ENCODE measurements at regions not wholly inside any gene's neighbourhood (a gene's known extent, or its start where the extent isn't known, plus 50 kb on each side); places are given as distances from the start of the nearest gene placed in this dataset.

DNA sequence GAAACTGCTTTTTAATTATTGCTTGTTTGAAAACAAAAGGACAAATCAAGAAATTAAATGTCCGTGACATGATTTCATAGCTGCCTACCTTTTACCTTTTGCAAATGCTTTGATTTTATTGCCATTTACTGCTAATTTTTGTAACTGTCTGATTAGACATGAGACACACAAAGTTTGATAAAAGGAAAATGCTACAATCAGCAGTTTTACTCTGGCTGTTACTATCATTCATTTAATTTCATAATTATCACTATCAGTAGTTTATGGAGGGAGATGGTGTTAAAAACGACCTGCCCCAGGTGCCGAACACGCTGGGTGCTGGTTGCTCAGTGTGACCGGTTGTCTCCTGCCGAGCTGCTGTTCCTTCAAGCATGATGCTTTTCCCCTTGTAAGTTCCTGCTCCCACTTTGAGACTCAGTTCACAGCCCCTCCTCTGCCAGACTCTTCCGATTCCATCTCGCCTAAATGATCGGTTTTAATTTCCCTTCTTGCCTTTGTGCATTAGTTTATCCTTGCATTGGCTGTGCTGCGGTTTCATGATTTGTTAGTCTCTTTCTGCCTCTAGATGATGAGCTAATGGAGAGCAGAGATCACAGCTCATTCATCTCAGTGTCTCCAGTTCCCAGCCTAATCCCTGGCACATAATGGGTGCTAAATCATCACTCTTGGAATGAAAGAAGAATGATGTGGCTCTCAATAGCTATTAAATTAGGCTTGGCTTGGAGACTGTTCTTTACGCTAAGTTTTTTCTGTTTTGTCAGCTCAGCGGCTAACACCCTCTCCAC, 110.6 kb downstream of the PFKFB3 start:
- ChIA-PET CTCF (interaction anchor here (1.0 kb wide), 1 partner anchor 13 kb away, joined by 3 read pairs; no protein-coding TSS in a partner anchor), POLR2A (interaction anchor here (1.5 kb wide), 1 partner anchor 111 kb away, joined by 8 read pairs; the partner anchor contains the start of gene PFKFB3)
- H3K4me3 ChIP-seq (ENCODE audit: low read depth, low read length): no peak overlapping the region
- TF ChIP-seq, protein P1, sequence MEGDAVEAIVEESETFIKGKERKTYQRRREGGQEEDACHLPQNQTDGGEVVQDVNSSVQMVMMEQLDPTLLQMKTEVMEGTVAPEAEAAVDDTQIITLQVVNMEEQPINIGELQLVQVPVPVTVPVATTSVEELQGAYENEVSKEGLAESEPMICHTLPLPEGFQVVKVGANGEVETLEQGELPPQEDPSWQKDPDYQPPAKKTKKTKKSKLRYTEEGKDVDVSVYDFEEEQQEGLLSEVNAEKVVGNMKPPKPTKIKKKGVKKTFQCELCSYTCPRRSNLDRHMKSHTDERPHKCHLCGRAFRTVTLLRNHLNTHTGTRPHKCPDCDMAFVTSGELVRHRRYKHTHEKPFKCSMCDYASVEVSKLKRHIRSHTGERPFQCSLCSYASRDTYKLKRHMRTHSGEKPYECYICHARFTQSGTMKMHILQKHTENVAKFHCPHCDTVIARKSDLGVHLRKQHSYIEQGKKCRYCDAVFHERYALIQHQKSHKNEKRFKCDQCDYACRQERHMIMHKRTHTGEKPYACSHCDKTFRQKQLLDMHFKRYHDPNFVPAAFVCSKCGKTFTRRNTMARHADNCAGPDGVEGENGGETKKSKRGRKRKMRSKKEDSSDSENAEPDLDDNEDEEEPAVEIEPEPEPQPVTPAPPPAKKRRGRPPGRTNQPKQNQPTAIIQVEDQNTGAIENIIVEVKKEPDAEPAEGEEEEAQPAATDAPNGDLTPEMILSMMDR (IDR thresholded peaks at IDR 0.05; ENCODE audit: insufficient read depth, low read length, missing control alignments): no peak
- DNase-seq (ENCODE audit: low read depth, low spot score): no peak

DNA sequence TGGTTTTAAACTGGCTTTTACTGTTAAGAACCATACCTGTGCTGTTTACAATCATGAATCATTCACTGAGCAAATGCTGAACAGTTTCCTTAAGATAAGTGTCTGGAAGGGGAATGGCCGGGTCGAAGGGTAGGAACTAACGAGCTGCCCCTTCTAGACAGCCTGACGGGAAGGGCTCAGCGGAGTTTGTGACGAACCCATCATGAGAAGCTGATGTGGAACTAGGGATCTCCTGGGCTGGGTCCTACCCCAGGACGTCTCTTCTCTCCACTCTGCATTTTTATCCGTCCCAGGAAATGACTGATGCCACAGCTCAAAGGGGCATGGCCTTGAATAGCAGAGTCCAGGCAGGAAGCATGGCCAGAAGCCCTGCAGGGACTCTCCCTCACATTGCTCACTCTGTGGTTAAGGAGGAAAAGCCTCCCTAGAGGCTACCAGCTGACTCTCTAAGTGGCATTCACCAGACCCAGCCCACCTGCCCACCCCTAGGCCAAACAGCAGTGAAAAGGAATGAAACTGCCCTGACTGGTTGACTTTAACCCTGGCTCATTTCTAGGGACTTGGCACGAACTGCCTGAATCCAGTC, 112.0 kb downstream of the PFKFB3 start:
- ChIA-PET CTCF (interaction anchor here (1.2 kb wide), 1 partner anchor 148 kb away, joined by 3 read pairs; no protein-coding TSS in a partner anchor), POLR2A (no interaction called here)
- DNase-seq (ENCODE audit: low read depth, low spot score): no peak
- TF ChIP-seq, protein P1 (IDR thresholded peaks at IDR 0.05; ENCODE audit: insufficient read depth, low read length, missing control alignments): no peak
- no peak overlapping the region for H3K4me3 ChIP-seq (ENCODE audit: low read depth, low read length)

DNA sequence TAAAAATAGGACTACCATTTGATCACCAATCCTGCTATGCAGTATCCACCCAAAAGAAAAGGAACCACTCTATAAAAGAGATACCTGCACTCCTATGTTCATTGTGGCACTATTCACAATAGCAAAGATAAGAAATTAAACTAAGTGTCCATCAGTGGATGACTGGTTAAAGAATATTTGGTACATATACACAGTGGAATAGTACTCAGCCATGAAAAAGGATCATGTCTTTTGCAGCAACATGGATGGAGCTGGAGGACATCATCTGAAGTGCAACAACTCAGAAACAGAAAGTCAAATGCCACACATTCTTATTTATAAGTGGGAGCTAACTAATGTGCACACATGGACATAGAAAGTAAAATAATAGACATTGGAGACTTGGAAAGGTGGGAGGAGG, 116.4 kb downstream of the PFKFB3 start:
- H3K4me3 ChIP-seq (ENCODE audit: low read depth, low read length): no peak overlapping the region
- TF ChIP-seq, protein P1 (IDR thresholded peaks at IDR 0.05; ENCODE audit: insufficient read depth, low read length, missing control alignments): no peak
- DNase-seq (ENCODE audit: low read depth, low spot score): no peak
- POLR2A ChIA-PET: no interaction called here
- CTCF ChIA-PET: no interaction called here

DNA sequence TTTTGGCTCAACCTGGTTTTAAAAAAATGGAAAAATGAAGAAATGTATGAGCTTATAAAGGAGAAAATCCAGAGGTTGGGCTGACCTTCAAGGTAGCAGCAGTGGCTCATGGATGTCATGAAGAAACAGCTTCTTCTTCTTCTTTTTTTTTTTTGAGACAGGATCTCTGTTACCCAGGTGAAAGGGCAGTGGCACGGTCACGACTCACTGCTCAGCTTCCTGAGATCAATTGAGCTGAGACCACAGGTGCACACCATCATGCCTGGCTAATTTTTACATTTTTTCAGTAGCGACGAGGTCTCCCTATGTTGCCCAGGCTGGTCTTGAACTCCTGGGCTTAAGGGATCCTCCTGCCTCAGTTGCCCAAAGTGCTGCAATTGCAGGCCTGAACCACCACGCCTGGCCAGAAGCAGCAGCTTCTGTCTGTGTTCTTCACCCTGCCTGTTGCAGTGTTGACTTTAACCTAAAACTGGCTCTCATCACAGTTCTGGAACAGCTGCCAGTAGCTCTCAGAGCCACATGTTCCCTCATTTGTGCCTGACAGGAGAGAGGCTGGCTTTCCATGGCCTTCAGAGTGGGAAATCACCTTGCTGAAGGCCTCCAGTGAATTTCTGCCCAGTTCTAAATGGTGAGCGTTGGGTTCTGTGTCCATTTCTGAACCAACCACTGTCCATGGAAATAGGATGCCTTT, 117.7 kb downstream of the PFKFB3 start:
- no peak for DNase-seq (ENCODE audit: low read depth, low spot score)
- CTCF ChIA-PET: no interaction called here
- no peak overlapping the region for H3K4me3 ChIP-seq (ENCODE audit: low read depth, low read length)
- TF ChIP-seq, protein P1 (IDR thresholded peaks at IDR 0.05; ENCODE audit: insufficient read depth, low read length, missing control alignments): no peak
- POLR2A ChIA-PET: no interaction called here

DNA sequence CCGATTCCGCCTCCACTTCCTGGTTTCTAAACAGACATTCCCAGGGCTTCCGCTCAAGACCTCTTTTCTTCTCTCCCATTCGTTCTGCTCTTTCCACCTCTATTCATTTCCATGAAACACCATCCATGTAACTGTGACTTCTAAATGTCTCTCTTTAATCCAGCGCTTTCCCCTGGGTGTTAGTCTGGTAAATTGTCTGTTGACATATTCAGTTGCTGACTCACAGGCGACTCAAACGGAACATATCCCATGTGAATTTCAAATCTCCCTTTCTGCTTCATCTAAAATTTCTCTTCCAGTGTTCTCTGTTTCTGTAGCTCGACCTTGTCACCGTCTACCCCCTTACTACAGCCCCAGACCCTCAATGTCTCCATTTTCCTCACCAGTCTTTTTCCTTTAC, 119.1 kb downstream of the PFKFB3 start:
- CTCF ChIA-PET: no interaction called here
- POLR2A ChIA-PET: no interaction called here
- no peak for DNase-seq (ENCODE audit: low read depth, low spot score)
- TF ChIP-seq, protein P1 (IDR thresholded peaks at IDR 0.05; ENCODE audit: insufficient read depth, low read length, missing control alignments): no peak
- H3K4me3 ChIP-seq (ENCODE audit: low read depth, low read length): no peak overlapping the region

DNA sequence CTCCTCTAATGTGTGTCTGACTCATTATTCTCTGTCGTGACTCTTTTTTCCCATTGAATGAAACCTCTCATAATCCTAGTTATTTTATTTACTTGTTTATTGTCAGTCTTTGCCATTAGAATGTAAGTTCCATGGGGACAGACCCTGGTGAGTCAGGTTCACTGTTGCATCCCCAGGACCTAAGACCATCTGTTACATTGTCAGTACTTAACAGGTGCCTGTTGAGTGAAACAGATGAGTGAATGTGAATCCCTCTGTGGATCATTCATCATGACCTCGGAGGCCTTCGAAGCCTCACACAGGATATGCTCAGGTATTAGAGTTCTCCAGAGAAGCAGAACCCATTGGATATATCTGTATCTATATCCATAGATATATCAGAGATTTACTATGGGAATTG, 120.1 kb downstream of the PFKFB3 start:
- CTCF ChIA-PET: no interaction called here

More for the DNA sequence above, 120.1 kb downstream of the PFKFB3 start:
- no peak for DNase-seq (ENCODE audit: low read depth, low spot score)
- H3K4me3 ChIP-seq (ENCODE audit: low read depth, low read length): no peak overlapping the region
- POLR2A ChIA-PET: no interaction called here
- TF ChIP-seq, protein P1 (IDR thresholded peaks at IDR 0.05; ENCODE audit: insufficient read depth, low read length, missing control alignments): no peak
